HCT116 (cell line): ENCODE measurements at regions not wholly inside any gene's neighbourhood (a gene's known extent, or its start where the extent isn't known, plus 50 kb on each side); places are given as distances from the start of the nearest gene placed in this dataset.

Experiments
- ATAC-seq: fragments of 200-7000 bp; cut with Tn5 transposase; 2 replicates; pipeline ENCODE4 v1.9.1; 2020; ENCODE audit warnings: mild to moderate bottlenecking, moderate library complexity
- BruUV-seq: library from RNA; stranded (reverse); fragments of 400-500 nt; replicated peaks from 2 replicates; lab custom pipeline; 2021; lab: Mats Ljungman, UMichigan
- CTCF ChIA-PET: fragments of 300-600 bp; sonication (Branson Sonifier 250); formaldehyde crosslinking; loops from one replicate; lab custom pipeline; 2021; ENCODE audit warnings: antibody characterized with exemption; lab: Charles Lee
- POLR2A ChIA-PET: fragments of 300-600, 350-600 bp; sonication (Branson Sonifier 250); formaldehyde crosslinking; loops from one replicate; lab custom pipeline; 2021; ENCODE audit warnings: antibody characterized with exemption; lab: Charles Lee
- RAD21 ChIA-PET, 2 experiments: fragments of 300-600 bp; sonication (Branson Sonifier 250); formaldehyde crosslinking; loops; one replicate each; lab custom pipeline; 2023; ENCODE audit warnings: low total read pairs in 2 of 2; ENCODE audit not compliant: uncharacterized antibody in 2 of 2, unreplicated experiment in 2 of 2, low non-redundant PET in 1 of 2; lab: Charles Lee
- DNase-seq: peaks from one replicate; pipeline ENCODE4 v3.0.0-alpha.2; 2010; ENCODE audit warnings: low read depth, low spot score
- H2AFZ ChIP-seq: fragments of 200-600 bp; shearing (Covaris generic), sonication (generic); 2 replicates; pipeline ENCODE4 v1.6.1; 2017; ENCODE audit warnings: low read depth, mixed run types, mixed read lengths, antibody characterized with exemption, low read length; ENCODE audit not compliant: poor library complexity, severe bottlenecking
- H3K27ac ChIP-seq: 2 replicates; pipeline ENCODE4 v1.5.1; 2012; ENCODE audit warnings: low read depth, low read length
- H3K27me3 ChIP-seq: fragments of 200-600 bp; sonication (generic); 2 replicates; pipeline ENCODE4 v1.6.1; 2016; ENCODE audit warnings: mixed run types, low read length, mixed read lengths; ENCODE audit not compliant: insufficient read depth
- H3K36me3 ChIP-seq, 2 experiments: fragments of 200-500 bp in 1 of 2; fragments of 200-600 bp in 1 of 2; sonication (Bioruptor generic) in 1 of 2; sonication (generic) in 1 of 2; 2 replicates each; pipeline versions ENCODE4 v1.5.1 to v1.6.1; 2014 to 2016; ENCODE audit warnings: low read length in 2 of 2, inconsistent platforms in 1 of 2, mixed read lengths in 1 of 2, mixed run types in 1 of 2; ENCODE audit not compliant: insufficient read depth in 2 of 2, control insufficient read depth in 1 of 2
- H3K4me1 ChIP-seq, 2 experiments: fragments of 200-600 bp in 1 of 2; sonication (generic) in 1 of 2; 2 replicates each; pipeline versions ENCODE4 v1.5.1 to v1.6.1; 2012 to 2017; ENCODE audit warnings: low read length in 2 of 2, inconsistent platforms in 1 of 2, mild to moderate bottlenecking in 1 of 2, mixed read lengths in 1 of 2, mixed run types in 1 of 2, moderate library complexity in 1 of 2; ENCODE audit not compliant: insufficient read depth in 2 of 2, control insufficient read depth in 1 of 2
- H3K4me2 ChIP-seq: fragments of 200-600 bp; sonication (generic); 2 replicates; pipeline ENCODE4 v1.6.1; 2017; ENCODE audit warnings: mixed run types, low read length, mixed read lengths
- H3K4me3 ChIP-seq, 2 experiments: fragments of 200-600 bp in 1 of 2; sonication (generic) in 1 of 2; replicated peaks in 1 of 2; 2 replicates each; pipeline ENCODE4 v1.5.1; 2011 to 2016; ENCODE audit warnings: low read length in 2 of 2, control low read depth in 1 of 2, low read depth in 1 of 2, mild to moderate bottlenecking in 1 of 2, mixed read lengths in 1 of 2, mixed run types in 1 of 2
- H3K79me2 ChIP-seq: fragments of 200-600 bp; sonication (generic); 2 replicates; pipeline ENCODE4 v1.6.1; 2017; ENCODE audit warnings: mild to moderate bottlenecking, mixed run types, low read length, moderate library complexity, mixed read lengths; ENCODE audit not compliant: insufficient read depth
- H3K9ac ChIP-seq: fragments of 200-600 bp; sonication (generic); 2 replicates; pipeline ENCODE4 v1.6.1; 2016; ENCODE audit warnings: low read length, mixed read lengths
- H3K9me2 ChIP-seq: fragments of 200-600 bp; sonication (generic), shearing (Covaris generic); 2 replicates; pipeline ENCODE4 v1.6.1; 2017; ENCODE audit warnings: mixed run types, mild to moderate bottlenecking, moderate library complexity; ENCODE audit not compliant: insufficient read depth
- H3K9me3 ChIP-seq, 2 experiments: fragments of 200-500 bp in 1 of 2; fragments of 200-600 bp in 1 of 2; sonication (Bioruptor generic) in 1 of 2; sonication (generic) in 1 of 2; 2 replicates each; pipeline ENCODE4 v1.6.1; 2014 to 2017; ENCODE audit warnings: low read length in 2 of 2, mixed read lengths in 2 of 2, inconsistent platforms in 1 of 2, low read depth in 1 of 2, mild to moderate bottlenecking in 1 of 2, mixed run types in 1 of 2, moderate library complexity in 1 of 2; ENCODE audit not compliant: control insufficient read depth in 1 of 2, insufficient read depth in 1 of 2
- H4K20me1 ChIP-seq: fragments of 200-600 bp; sonication (generic), shearing (Covaris generic); 2 replicates; pipeline ENCODE4 v1.6.1; 2017; ENCODE audit warnings: mixed run types, mild to moderate bottlenecking, moderate library complexity; ENCODE audit not compliant: insufficient read depth
- CTCF ChIP-seq, 3 experiments: fragments of 200-600 bp in 1 of 3; sonication (generic) in 1 of 3; IDR thresholded peaks in 2 of 3; conservative IDR thresholded peaks in 1 of 3; 2 replicates each; pipeline ENCODE4 v1.5.1; 2012 to 2017; ENCODE audit warnings: low read depth in 2 of 3, low read length in 2 of 3, antibody characterized with exemption in 1 of 3, borderline replicate concordance in 1 of 3, control low read depth in 1 of 3, mild to moderate bottlenecking in 1 of 3, mixed read lengths in 1 of 3, mixed run types in 1 of 3, moderate library complexity in 1 of 3; ENCODE audit not compliant: insufficient read depth in 1 of 3
- EGR1 ChIP-seq: IDR thresholded peaks from 2 replicates; pipeline ENCODE4 v1.6.1; 2012; ENCODE audit warnings: low read depth
- EZH2 ChIP-seq: fragments of 200-600 bp; sonication (generic); IDR thresholded peaks from 2 replicates; pipeline ENCODE4 v1.6.1; 2017; ENCODE audit warnings: antibody characterized with exemption, mixed run types
- EZH2phosphoT487 ChIP-seq: fragments of 200-600 bp; IDR thresholded peaks from 2 replicates; pipeline ENCODE4 v1.6.1; 2018; ENCODE audit warnings: antibody characterized with exemption, borderline replicate concordance
- RAD21 ChIP-seq: IDR thresholded peaks from 2 replicates; pipeline ENCODE4 v1.6.1; 2012; ENCODE audit warnings: low read depth, mild to moderate bottlenecking
- REST ChIP-seq: IDR thresholded peaks from 2 replicates; pipeline ENCODE4 v1.6.1; 2012; ENCODE audit warnings: low read depth
- SIN3A ChIP-seq: IDR thresholded peaks from 2 replicates; pipeline ENCODE4 v1.6.1; 2012; ENCODE audit warnings: low read depth
- SP1 ChIP-seq: IDR thresholded peaks from 2 replicates; pipeline ENCODE4 v1.6.1; 2012; ENCODE audit warnings: low read depth
- TCF7L2 ChIP-seq: IDR thresholded peaks from 2 replicates; pipeline ENCODE4 v1.7.0; 2011; ENCODE audit warnings: borderline replicate concordance, inconsistent platforms; ENCODE audit not compliant: insufficient read depth, insufficient read length; ENCODE audit errors: extremely low read depth
- YY1 ChIP-seq: IDR thresholded peaks from 2 replicates; pipeline ENCODE4 v1.6.1; 2011; ENCODE audit warnings: low read length, low read depth, moderate library complexity, mild to moderate bottlenecking; ENCODE audit not compliant: insufficient replicate concordance; ENCODE audit errors: extremely low read depth
- ZBTB33 ChIP-seq: IDR thresholded peaks from 2 replicates; pipeline ENCODE4 v1.6.1; 2011; ENCODE audit warnings: mild to moderate bottlenecking, low read length, moderate library complexity; ENCODE audit not compliant: insufficient replicate concordance; ENCODE audit errors: extremely low read depth
- intact Hi-C: fragments of 100-400 bp; cut with micrococcal nuclease; formaldehyde crosslinking; loops from 2 replicates; pipeline ENCODE4 v1.10.0; 2022

GRCh38 chr13:86788616-86789015 is 882.6 kb upstream of the SLITRK5 start:
- BruUV-seq, result no TSS peak
- no peak for TF ChIP-seq REST
- TF ChIP-seq RAD21, result no peak
- no peak for TF ChIP-seq CTCF (IDR thresholded peaks at IDR 0.05 in 2 of 3, conservative IDR thresholded peaks at IDR 0.05 in 1 of 3; ENCODE audit: borderline replicate concordance in 1 of 3, insufficient read depth in 1 of 3, low read depth in 2 of 3, low read length in 2 of 3)
- TF ChIP-seq SIN3A, result no peak
- TF ChIP-seq EZH2phosphoT487, result no peak
- TF ChIP-seq YY1, result no peak
- no peak for TF ChIP-seq TCF7L2
- no peak for TF ChIP-seq ZBTB33
- TF ChIP-seq EGR1, result no peak
- no peak for TF ChIP-seq EZH2
- TF ChIP-seq SP1, result no peak
- H3K36me3 ChIP-seq, result no peaks in the 10 kb centered on the region
- ATAC-seq (no peak), DNase-seq (no peak)
- no peaks in the 10 kb centered on the region for H4K20me1 ChIP-seq
- POLR2A ChIA-PET, result no interaction called here
- RAD21 ChIA-PET, result no interaction called here
- H3K4me1 ChIP-seq, result no peaks in the 10 kb centered on the region
- H3K79me2 ChIP-seq, result no peaks in the 10 kb centered on the region
- H2AFZ ChIP-seq, result no peak overlapping the region
- CTCF ChIA-PET, result no interaction called here
- H3K9me3 ChIP-seq, result peaks cover 0 to 3% of the 10 kb centered on the region in 2 experiments; a peak in 2 of 4 replicates
- intact Hi-C loops, result no loop called here
- no peak overlapping the region for H3K4me3 ChIP-seq
- no peak overlapping the region for H3K4me2 ChIP-seq
- H3K27ac ChIP-seq, result no peak overlapping the region
- H3K27me3 ChIP-seq, result no peaks in the 10 kb centered on the region
- no peak overlapping the region for H3K9ac ChIP-seq
- no peaks in the 10 kb centered on the region for H3K9me2 ChIP-seq
